NCI-H2081 treated with DMSO at 0.1 percent for 48 hours (cell line): ENCODE measurements at regions not wholly inside any gene's neighbourhood (a gene's known extent, or its start where the extent isn't known, plus 50 kb on each side); places are given as distances from the start of the nearest gene placed in this dataset.
"Not testable (repeated sequence)": the region's sequence is repeated elsewhere in the genome, so short reads cannot be mapped to it uniquely, and the experiment has no call there.

Experiments
- DNase-seq: peaks from one replicate; lab custom pipeline; 2025; lab: John Stamatoyannopoulos, UW

GRCh38 chr3:80978216-80978969 lies 783.1 kb downstream of the GBE1 start:
- no peak for DNase-seq

GRCh38 chr3:80970292-80970691 lies 791.2 kb downstream of the GBE1 start:
- no peak for DNase-seq

GRCh38 chr3:80929576-80929975 lies 831.9 kb downstream of the GBE1 start:
- no peak for DNase-seq

DNA sequence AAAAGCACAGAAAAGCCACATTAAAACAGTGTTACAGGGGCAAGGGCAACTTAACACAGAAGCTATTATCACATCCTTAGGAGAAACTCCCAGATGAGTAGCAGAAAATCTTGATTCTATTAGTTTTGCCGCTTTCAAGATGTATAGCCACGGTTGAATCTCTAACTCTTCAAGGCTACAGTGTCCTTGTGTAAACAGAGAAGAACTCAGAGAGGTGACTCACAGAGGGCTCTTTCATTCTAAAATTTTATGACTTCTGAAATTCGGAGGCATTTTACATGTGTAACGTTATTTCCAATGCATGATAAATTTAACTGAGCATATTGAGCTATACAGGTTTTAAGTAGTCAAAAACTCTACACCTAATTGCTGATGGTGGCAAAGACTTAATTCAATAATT lies 846.6 kb downstream of the GBE1 start:
- DNase-seq = no peak

GRCh38 chr3:80898211-80898610 lies 863.2 kb downstream of the GBE1 start:
- DNase-seq = no peak

DNA sequence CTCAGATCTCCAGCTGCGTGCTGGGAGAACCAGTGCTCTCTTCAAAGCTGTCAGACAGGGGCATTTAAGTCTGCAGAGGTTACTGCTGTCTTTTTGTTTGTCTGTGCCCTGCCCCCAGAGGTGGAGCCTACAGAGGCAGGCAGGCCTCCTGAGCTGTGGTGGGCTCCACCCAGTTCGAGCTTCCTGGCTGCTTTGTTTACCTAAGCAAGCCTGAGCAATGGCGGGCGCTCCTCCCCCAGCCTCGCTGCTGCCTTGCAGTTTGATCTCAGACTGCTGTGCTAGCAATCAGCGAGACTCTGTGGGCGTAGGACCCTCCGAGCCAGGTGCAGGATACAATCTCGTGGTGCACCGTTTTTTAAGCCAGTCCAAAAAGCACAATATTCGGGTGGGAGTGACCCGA lies 864.4 kb downstream of the GBE1 start:
- DNase-seq = not testable (repeated sequence)

DNA sequence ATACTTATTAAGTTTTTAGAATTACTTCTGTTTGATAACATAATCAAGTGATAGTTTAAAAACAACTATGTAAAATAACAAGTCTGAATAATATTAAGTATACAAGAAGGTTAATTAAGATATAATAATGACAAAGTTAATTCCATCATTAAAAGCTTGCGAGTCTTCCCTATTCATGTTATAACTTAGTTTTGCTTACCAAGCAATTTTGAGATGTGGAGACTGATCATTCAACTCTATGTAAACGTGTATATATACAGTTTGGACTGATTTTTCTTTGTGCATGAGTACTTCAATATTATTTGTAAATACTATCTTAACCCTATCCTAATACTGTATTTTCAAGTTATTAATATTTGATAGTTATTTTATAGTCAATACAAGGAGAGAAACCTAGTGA lies 870.9 kb downstream of the GBE1 start:
- DNase-seq = no peak

GRCh38 chr3:80889535-80889934 lies 871.9 kb downstream of the GBE1 start:
- DNase-seq = no peak

DNA sequence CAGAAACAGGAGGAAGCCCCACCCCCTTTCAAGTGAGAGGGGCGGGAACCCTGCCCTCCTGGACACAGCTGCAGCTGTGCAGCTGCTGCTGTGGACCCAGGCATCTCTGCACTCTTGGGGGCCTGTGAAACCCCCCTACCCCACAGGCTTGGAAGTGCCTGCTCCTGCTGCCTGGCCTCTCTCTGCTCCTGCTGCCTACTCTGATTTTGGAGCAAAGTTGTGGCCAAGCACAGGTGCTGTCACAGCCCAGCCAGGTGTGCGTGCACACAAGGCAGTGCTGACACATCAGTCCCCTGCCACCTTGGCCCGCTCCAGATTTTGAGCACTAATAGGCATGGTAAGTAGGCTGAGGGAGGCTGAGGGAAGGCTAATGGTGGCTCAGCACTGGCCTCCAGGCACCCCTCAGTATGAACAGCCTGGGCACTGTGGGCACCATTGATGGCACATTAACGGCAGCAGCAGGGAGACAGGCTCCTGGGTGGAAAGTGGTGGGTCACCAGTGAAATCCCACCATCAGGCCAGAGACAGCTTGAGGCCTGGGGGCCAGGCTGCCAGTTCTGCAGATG lies 890.9 kb downstream of the GBE1 start:
- no peak for DNase-seq

DNA sequence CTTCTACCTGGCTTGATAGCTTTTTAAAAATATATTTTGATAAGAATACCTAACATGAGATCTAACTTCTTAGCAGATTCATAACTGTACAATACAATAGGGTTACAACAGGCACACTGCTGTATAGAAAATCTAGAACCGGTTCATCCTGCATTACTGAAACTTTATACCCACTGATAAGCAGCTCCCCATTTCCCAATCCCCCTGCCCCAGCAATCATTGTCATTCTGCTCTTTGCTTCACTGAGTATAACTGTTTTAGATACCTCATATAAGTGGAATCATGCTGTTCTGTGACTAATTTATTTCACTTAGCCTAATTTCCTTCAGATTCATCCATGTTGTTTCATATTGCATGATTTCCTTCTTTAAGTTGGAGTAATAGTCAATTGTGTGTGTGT lies 906.0 kb downstream of the GBE1 start:
- DNase-seq = no peak

- DNase-seq = no peak
Measured at GRCh38 chr3:80836395-80836794, 925.0 kb downstream of the GBE1 start.

DNA sequence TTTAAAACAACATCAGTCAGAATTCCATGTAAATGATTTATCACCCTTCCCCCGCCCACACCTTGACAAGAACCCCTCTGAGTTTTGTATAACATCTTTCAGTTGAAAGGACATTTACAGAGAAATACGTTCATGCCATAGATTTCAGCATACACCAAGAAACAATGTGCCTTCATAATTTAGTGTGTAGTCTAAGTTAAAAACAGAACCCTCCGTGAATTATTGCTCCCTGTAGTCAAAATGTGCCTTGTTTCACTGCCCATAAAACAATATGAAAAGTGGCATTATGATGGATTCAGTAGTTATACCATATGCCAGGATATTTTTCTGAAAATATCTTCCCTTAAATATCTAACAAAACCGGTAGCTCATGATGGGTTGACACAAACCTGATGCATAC lies 953.9 kb downstream of the GBE1 start:
- no peak for DNase-seq

- DNase-seq = no peak
Measured at GRCh38 chr3:80806673-80807072, 954.8 kb downstream of the GBE1 start.

DNA sequence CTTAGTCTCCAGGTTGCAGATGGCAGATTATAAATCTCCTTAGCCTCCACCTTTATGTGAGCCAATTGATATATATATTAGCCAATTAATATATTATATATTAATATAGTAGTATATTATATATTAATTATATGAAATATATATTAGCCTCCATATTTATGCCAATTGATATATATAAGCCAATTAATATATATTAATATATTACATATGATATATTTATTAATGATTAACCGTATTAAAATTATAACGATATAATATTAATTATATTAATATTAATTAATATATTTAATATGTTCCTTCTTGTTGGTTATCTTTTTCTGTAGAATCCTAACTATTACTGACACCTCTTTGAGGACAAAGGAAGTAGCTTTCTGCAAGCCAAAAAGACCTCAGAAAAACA lies 972.5 kb downstream of the GBE1 start:
- no peak for DNase-seq

DNA sequence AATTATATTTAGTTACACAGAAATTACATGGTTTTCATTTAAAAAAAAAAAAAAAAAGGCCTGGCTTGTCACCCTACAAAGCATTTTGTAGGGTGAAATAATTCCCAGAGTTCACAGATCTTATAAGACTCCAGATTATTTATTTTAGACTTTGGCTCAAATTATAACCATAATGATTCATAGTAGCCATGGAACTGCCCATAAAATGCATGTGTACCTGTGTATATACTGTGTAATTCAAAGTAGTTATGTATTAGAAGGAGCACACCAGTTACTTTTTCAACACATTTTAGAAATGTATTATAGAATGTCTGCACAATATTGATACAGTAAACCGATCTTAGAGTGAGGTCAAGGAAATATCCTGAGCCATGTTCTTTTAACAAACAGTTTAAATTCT lies 975.6 kb downstream of the GBE1 start:
- DNase-seq = no peak

GRCh38 chr3:80785475-80785874 lies 976.0 kb downstream of the GBE1 start:
- no peak for DNase-seq

- no peak for DNase-seq
Measured at GRCh38 chr3:80771085-80771484, 990.4 kb downstream of the GBE1 start.

GRCh38 chr3:80770106-80771074 lies 991.1 kb downstream of the GBE1 start:
- DNase-seq = no peak

DNA sequence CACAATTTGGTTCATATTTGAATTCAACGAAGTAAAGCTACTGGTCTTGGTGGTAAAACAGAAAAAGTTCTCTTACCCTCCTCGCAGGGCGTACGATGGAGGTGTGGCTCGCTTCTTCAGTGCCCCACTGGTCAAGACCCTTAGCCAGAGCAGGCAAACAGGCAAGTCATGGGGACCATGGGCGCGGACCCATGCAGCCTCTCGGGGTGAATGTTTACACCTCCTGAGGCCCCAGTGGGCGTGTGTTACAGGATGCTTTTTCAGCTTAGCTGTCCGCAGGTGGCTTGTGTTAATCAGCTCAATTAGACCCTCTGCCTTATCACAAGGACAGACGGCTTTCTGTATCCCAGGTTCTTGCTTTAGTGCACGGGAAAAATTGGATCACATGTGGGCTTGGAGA lies 991.8 kb downstream of the GBE1 start:
- no peak for DNase-seq

GRCh38 chr3:80767604-80768003 lies 993.8 kb downstream of the GBE1 start:
- DNase-seq = no peak

GRCh38 chr3:80754969-80755368 lies 987.2 kb upstream of the ROBO1 start:
- DNase-seq = no peak

GRCh38 chr3:80753021-80753420 lies 985.2 kb upstream of the ROBO1 start:
- no peak for DNase-seq

DNA sequence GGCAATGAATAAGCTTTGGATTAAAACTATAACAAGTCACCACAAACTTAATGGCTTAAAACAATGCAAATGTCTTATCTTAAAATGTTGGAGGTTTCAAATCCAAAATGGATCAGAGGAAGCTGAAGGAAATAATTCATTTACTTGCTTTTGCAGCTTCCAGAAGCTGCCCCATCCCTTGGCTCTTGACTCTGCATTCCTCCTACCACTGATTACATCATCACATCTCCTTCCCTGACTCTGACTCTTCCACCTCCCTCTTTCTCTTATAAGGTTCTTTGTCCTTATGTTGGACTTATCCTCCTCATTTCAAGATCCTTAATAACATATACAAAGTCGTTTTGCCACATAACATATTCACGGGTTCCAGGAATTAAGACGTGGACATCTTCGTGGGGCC lies 982.8 kb upstream of the ROBO1 start:
- no peak for DNase-seq
